ENCODE measurements at regions not wholly inside any gene's neighbourhood (a gene's known extent, or its start where the extent isn't known, plus 50 kb on each side); places are given as distances from the start of the nearest gene placed in this dataset.
"Not testable (repeated sequence)": the region's sequence is repeated elsewhere in the genome, so short reads cannot be mapped to it uniquely, and the experiment has no call there.

DNA sequence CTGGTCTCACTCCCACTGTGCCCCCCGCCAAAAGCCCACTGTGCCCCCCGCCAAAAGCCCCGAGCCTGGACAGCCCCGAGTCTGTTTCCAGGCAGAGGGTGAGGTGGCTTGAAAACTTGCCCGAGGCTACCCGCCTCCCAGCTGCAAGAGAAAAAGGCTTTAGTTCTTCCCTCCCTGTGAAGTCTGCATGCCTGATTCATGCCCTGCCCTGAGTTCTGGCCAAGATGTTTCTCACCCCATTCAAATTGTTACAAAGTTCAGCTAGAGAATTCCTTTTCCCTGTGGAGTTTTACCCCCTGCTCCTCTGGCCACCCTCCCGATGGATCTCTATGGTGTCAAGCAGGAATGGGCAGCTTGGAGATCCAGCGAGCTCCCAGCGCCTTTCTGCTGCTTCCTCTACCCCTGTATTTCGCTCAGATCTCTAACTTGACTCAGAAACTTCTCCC, 298.8 kb upstream of the MAP3K7 start:
- H4K20me1 ChIP-seq (ENCODE audit: low read length) = no peaks in the 10 kb centered on the region
- no peaks in the 10 kb centered on the region for H3K36me3 ChIP-seq (ENCODE audit: low read depth, low read length)
- H2AFZ ChIP-seq (ENCODE audit: low read length) = peak overlapping the region; percentile 48; the same call in 1 of the 2 replicates
- TF ChIP-seq, protein P1, sequence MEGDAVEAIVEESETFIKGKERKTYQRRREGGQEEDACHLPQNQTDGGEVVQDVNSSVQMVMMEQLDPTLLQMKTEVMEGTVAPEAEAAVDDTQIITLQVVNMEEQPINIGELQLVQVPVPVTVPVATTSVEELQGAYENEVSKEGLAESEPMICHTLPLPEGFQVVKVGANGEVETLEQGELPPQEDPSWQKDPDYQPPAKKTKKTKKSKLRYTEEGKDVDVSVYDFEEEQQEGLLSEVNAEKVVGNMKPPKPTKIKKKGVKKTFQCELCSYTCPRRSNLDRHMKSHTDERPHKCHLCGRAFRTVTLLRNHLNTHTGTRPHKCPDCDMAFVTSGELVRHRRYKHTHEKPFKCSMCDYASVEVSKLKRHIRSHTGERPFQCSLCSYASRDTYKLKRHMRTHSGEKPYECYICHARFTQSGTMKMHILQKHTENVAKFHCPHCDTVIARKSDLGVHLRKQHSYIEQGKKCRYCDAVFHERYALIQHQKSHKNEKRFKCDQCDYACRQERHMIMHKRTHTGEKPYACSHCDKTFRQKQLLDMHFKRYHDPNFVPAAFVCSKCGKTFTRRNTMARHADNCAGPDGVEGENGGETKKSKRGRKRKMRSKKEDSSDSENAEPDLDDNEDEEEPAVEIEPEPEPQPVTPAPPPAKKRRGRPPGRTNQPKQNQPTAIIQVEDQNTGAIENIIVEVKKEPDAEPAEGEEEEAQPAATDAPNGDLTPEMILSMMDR (conservative IDR thresholded peaks at IDR 0.05; ENCODE audit: low read depth, low read length) = no peak
- H3K27ac ChIP-seq (ENCODE audit: low read length) = no peak overlapping the region
- H3K27me3 ChIP-seq (ENCODE audit: low read length) = peaks cover 12% of the 10 kb centered on the region; the same call in 1 of the 2 replicates
- no peaks in the 10 kb centered on the region for H3F3A ChIP-seq (ENCODE audit: low read length, unreplicated experiment)
- H3K79me2 ChIP-seq (ENCODE audit: low read length) = no peaks in the 10 kb centered on the region
- no peaks in the 10 kb centered on the region for H3K4me1 ChIP-seq (ENCODE audit: insufficient read depth, low read length)
- H3K4me3 ChIP-seq (ENCODE audit: low read length) = no peak overlapping the region
- BruUV-seq (replicated peaks) = no TSS peak
- DNase-seq (peak; percentile 34), ATAC-seq (no peak)
- ChIA-PET POLR2A (ENCODE audit: unreplicated experiment) (no interaction called here), CTCF (no interaction called here)
- H3K4me2 ChIP-seq (ENCODE audit: low read length) = no peak overlapping the region
- no peaks in the 10 kb centered on the region for H3K9me2 ChIP-seq (replicated peaks; ENCODE audit: low read length)
- no peaks in the 10 kb centered on the region for H3K9me3 ChIP-seq (ENCODE audit: low read length)
- H3K9ac ChIP-seq (ENCODE audit: low read length) = no peak overlapping the region
- intact Hi-C loops (cut with micrococcal nuclease) = no loop called here

DNA sequence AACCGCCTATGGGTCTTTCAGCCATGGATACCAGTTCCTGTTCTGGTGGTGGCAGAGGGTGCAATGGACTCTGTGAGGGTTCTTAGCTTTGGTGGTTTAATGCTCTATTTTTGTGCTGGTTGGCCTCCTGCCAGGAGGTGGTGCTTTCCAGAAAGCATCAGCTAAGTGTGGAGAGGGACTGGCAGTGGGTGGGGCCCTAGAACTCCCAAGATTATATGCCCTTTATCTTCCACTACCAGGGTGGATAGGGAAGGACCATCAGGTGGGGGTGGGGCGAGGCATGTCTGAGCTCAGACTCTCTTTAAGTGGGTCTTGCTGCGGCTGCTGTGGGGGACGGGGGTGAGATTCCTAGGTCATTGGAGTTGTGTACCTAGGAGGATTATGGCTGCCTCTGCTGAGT, 298.3 kb upstream of the MAP3K7 start:
- H2AFZ ChIP-seq (ENCODE audit: low read length); H3F3A ChIP-seq (ENCODE audit: low read length, unreplicated experiment); H3K9ac ChIP-seq (ENCODE audit: low read length); ATAC-seq; POLR2A ChIA-PET (ENCODE audit: unreplicated experiment); H3K4me1 ChIP-seq (ENCODE audit: insufficient read depth, low read length); DNase-seq; CTCF ChIA-PET; H3K4me3 ChIP-seq (ENCODE audit: low read length); H3K9me3 ChIP-seq (ENCODE audit: low read length); BruUV-seq (replicated peaks); H3K27me3 ChIP-seq (ENCODE audit: low read length); H4K20me1 ChIP-seq (ENCODE audit: low read length); H3K4me2 ChIP-seq (ENCODE audit: low read length); intact Hi-C loops (cut with micrococcal nuclease); H3K36me3 ChIP-seq (ENCODE audit: low read depth, low read length); H3K9me2 ChIP-seq (replicated peaks; ENCODE audit: low read length); H3K27ac ChIP-seq (ENCODE audit: low read length); H3K79me2 ChIP-seq (ENCODE audit: low read length): not testable (repeated sequence)

DNA sequence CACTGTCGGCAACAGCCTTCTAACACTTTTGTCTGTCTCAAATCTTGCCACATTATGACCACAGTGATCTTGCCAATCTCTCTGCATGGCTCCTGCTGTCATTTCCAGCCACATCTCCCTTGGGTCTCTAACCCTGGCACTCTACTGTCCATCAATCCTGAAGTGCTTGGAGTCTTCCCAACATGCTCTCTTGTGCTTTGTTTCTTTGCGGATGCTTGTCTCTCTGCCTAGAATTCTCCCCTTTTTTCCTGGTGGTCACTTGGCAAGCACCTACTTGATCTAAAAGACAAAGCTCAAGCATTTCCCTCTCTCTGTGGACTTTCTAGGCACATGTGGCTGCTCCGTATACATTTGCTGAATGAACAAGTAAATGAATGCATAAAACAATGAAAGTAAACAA, 290.7 kb upstream of the MAP3K7 start:
- Histone ChIP-seq H3K36me3 (ENCODE audit: low read depth, low read length) (no peaks in the 10 kb centered on the region), H3K27me3 (ENCODE audit: low read length) (peaks cover 26% of the 10 kb centered on the region), H3K9me2 (replicated peaks; ENCODE audit: low read length) (no peaks in the 10 kb centered on the region), H3F3A (ENCODE audit: low read length, unreplicated experiment) (no peaks in the 10 kb centered on the region), H3K27ac (ENCODE audit: low read length) (no peak overlapping the region), H3K9me3 (ENCODE audit: low read length) (no peaks in the 10 kb centered on the region), H3K4me2 (ENCODE audit: low read length) (no peak overlapping the region), H2AFZ (ENCODE audit: low read length) (no peak overlapping the region), H3K9ac (ENCODE audit: low read length) (no peak overlapping the region), H4K20me1 (ENCODE audit: low read length) (no peaks in the 10 kb centered on the region), H3K79me2 (ENCODE audit: low read length) (no peaks in the 10 kb centered on the region), H3K4me3 (ENCODE audit: low read length) (no peak overlapping the region), H3K4me1 (ENCODE audit: insufficient read depth, low read length) (no peaks in the 10 kb centered on the region)
- intact Hi-C loops (cut with micrococcal nuclease) = no loop called here
- no peak for DNase-seq
- ChIA-PET CTCF (no interaction called here), POLR2A (ENCODE audit: unreplicated experiment) (no interaction called here)
- no peak for TF ChIP-seq EZH2phosphoT487 (IDR thresholded peaks at IDR 0.05; ENCODE audit: borderline replicate concordance, low read length)
- no peak for TF ChIP-seq EZH2 (IDR thresholded peaks at IDR 0.05; ENCODE audit: low read length, unreplicated experiment)
- TF ChIP-seq, protein P1 (conservative IDR thresholded peaks at IDR 0.05; ENCODE audit: low read depth, low read length) = no peak
- ATAC-seq = no peak
- no TSS peak for BruUV-seq (replicated peaks)

All from PC-3 (cell line).